GM11168 (cell line): ENCODE measurements at regions not wholly inside any gene's neighbourhood (a gene's known extent, or its start where the extent isn't known, plus 50 kb on each side); places are given as distances from the start of the nearest gene placed in this dataset.
"Not testable (repeated sequence)": the region's sequence is repeated elsewhere in the genome, so short reads cannot be mapped to it uniquely, and the experiment has no call there.

Experiments used
- in situ Hi-C: fragments of 300-500 bp; cut with MboI; formaldehyde crosslinking; loops from one replicate; pipeline ENCODE4 v1.12.0; 2022; ENCODE audit warnings: low sequenced_read_pairs; ENCODE audit not compliant: unreplicated experiment

GRCh38 chr5:115439639-115440038 is 104.9 kb downstream of the FEM1C start:
- in situ Hi-C loops, result no loop called here

- in situ Hi-C loops, result no loop called here
Observed at GRCh38 chr5:115439042-115439441, 105.5 kb downstream of the FEM1C start.

DNA sequence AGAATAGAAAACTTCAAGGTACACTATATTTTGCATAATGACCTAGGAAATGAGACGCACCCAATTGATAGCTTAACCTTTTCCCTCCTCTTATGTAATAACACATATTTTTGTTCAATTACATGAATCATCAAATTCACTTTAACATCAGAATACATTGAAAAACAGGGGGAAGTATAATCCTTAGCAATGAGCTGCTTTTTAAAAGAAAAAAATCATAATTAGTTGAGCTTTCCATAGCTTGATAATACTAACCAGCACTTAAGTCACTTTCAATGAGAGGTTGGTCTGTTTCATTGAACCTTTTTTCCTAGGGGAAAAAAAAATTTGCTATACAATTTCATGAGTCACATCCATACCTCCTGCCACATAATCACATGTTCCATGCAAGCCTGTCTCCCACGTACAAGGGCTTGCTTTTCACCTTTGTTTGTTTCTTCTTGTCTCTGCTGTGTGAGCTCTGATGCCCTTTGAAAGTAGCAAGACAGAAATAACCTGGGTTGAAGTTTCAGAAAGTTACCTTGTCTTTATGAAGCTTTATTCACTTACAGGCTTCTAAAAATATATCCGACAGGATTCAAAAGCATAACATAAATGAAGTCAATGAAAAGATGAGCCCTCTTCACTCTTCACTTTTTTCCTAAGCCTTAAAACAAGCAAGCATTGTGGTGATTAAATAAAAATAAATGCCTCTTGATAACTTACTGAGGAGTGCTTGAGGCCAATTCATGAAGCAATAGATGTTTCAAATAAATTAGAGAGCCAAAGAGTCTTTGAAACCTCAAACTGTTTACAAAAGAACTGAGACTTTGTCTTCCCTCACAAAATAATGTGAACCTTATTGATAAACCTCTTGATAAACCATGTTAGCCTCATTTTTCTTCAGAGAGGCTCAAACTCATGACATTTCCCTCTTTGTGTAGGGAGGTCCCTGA is 108.5 kb downstream of the FEM1C start:
- in situ Hi-C loops, result no loop called here

- in situ Hi-C loops, result no loop called here
Observed at GRCh38 chr5:115435065-115435777, 109.4 kb downstream of the FEM1C start.

DNA sequence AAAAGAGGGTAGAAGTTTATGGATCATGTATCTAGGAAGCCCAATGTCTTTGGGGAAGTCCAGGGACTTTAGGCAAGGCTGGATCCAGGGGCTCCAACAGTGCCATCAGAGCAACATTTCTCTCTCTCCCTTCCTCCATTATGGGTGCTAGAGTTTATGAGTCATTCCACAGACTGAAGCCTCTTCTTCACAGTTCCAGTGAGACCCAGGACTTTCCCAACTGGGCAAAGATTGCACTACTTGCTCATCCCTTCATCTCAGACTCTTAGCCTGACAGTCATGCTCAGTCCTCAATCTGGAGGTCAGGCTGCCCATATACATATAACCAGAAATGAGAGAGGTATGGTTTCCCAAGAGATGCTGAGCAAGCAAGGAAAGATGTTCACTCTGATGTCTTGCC is 110.7 kb downstream of the FEM1C start:
- in situ Hi-C loops, result no loop called here

DNA sequence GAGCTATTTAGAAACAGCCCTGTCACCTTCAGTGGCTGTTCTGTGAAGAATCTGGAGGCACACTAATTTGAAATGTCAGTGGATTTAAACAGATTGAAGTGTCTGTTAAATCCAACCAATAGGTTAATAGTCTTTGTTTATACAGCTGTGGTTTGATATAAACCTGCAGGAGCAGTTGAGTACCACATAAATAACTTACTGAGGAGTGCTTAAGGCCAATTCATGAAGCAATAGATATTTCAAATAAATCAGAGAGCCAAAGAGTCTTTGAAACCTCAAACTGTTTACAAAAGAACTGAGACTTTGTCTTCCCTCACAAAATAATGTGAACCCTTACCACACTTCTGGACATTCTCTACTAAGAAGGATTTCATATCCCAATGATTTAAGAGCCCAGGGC is 111.9 kb downstream of the FEM1C start:
- in situ Hi-C loops, result no loop called here

GRCh38 chr5:115431116-115431515 is 113.5 kb downstream of the FEM1C start:
- in situ Hi-C loops, result no loop called here

DNA sequence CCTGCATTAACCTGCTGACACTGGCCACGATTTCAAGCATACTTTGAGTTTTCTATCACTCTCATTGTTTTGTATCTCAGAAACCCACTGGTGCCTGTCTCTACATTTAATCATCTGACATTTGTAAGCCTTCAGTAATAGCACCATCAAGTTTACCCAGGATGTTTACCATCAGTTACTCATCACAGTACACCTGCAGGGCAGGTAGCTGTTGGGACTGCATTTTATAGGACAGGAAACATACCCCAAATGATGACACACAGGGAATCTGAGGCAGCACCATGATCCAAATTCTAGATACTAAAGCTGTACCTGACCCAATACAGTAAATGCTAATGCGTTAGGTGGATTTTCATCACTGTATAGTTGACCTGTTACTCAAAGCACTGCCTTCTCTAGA is 114.2 kb downstream of the FEM1C start:
- in situ Hi-C loops, result no loop called here

DNA sequence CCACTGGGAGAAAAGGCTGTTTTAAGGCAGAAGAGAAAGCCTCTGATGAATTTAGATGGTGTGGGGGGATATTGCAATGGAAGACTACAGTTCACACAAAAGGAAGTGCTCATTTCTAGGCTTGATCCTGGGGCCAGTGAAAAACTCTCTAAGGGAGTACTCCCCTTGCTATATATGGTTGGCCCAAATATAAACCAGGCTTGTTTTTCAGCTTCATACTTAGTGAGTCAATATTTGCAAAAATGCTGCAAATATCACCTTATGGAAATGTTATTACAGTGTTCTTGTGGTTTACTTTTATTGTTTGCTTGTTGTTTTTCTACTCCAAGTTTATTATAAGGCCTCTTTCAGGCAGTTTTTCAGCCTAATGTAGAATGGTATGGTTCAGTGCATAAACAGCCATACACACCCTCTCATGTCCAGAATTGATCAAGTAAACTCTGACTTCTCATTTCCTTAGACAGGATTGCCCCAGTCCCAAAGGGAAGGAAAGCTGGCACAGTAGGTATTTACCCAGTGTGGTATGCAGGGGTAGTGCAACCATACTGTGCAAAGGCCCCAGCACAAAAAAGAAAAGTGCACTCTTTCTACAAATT is 115.1 kb downstream of the FEM1C start:
- in situ Hi-C loops, result no loop called here

DNA sequence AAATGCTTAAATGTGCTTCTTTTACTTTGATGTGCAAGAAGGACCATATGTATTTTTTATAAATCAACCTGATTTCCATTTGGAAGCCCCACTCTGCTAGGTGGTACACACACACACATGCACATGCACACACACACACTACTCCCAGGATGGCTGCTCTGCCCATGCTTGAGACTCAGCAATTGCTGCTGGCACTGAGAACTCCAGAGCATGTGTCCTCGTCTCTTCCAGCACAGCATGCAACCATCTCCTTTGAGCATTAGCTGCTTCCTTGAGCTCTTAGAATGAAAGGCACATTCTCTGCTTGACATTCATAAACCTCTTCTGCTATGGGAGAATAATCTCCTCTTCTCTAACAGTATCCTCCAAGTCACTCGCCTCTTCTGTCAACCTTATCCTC is 115.9 kb downstream of the FEM1C start:
- in situ Hi-C loops, result no loop called here

- in situ Hi-C loops, result no loop called here
Observed at GRCh38 chr5:115428248-115428647, 116.3 kb downstream of the FEM1C start.

DNA sequence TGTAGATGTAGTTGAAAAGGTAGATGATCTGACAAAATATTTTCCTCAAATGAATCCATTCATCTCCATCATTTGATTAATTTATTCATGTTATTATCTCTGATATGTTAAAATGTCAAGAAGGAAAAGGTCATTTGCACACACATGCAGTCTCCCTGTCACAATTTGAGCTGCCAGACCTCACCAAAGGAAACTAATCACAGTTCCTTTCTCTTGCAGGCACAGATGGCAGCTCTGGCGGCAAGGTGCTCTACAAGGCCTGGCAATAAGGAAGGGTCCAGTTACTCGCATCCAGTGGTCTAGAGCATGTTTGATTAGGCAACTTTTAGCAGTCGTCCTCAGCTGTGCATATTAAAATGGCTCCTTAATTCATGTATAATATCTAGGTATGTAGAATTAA is 120.1 kb downstream of the FEM1C start:
- in situ Hi-C loops, result no loop called here

GRCh38 chr5:115424030-115424429 is 120.5 kb downstream of the FEM1C start:
- in situ Hi-C loops, result no loop called here

DNA sequence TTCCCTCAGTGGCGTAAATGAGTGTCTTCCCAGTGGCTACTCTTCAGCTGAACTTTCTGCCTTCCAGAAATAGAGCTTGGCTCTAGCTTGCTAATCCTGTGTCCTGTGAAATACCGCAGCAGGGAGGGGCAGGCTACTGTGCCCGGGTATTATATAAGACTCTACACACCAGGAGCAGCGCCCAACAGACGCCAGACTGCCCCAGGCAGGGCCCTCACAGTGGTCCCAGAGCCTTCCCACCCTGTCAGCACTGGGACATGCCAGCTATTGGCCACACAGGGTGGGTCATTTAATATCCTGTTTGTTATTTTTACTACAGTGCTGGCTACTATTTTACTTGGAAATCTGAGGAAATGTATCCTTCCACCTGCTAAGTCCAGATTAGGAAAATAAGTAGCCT is 121.0 kb downstream of the FEM1C start:
- in situ Hi-C loops, result no loop called here

DNA sequence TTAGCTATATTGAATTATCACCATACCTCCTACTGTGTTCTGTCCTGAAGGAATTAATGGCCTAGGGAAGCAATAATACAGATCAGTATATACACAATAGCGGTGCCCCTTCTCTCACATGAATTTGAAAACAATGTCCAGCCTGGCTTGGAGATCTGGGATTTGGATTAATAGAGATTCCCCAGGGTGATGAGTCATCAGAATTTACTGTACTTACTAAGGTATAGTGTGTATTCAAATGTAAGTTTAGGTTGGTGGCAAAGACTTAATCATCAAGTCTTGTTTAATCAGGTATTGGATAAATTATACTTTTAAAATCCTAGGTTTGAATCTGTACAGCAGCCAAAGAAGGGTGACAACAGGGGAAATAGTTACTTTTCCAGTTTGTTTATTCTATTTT is 121.5 kb downstream of the FEM1C start:
- in situ Hi-C loops, result no loop called here

DNA sequence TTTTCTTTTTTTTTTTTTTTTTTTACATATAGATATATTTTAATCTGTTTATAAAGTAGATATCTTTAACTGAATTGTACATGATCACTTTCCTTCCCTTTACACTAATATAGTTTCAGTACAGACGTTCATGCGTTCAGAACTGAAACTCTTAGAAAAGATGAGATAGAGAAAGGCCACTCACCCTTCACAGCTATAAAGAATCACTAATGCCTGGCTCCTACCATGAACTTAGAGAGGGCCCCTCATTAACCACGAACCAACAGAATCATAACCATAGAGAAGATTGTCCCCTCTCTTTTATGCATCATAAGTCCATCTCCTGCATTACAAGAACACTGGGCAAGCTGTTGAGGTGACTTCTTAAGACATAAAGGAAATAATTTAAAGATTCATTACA is 123.8 kb downstream of the FEM1C start:
- in situ Hi-C loops, result not testable (repeated sequence)

GRCh38 chr5:115419846-115420585 is 123.6 kb upstream of the CCDC112 start:
- in situ Hi-C loops, result no loop called here

- in situ Hi-C loops, result no loop called here
Observed at GRCh38 chr5:115418788-115419187, 122.3 kb upstream of the CCDC112 start.

- in situ Hi-C loops, result no loop called here
Observed at GRCh38 chr5:115417076-115417475, 120.6 kb upstream of the CCDC112 start.

DNA sequence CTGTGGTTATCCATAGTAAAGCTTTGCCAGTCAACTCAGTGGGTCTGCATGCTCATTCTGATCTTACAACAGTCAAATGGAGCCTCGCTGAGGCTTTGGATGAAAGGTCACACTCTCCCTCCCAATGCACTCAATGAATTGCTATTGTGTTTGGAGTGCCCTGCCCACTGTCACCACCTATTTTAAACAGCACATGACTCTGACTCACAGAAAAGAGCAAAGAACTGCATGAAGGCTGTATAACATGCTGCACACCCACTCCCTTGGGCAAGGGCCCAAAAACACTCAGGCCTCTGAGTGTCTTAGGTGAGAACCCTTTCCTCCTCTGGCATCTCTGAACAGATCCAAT is 118.7 kb upstream of the CCDC112 start:
- in situ Hi-C loops, result no loop called here
